Retinal pigment epithelial cell (primary cell): ENCODE measurements at regions not wholly inside any gene's neighbourhood (a gene's known extent, or its start where the extent isn't known, plus 50 kb on each side); places are given as distances from the start of the nearest gene placed in this dataset.

Experiments used
- DNase-seq: peaks from one replicate; pipeline ENCODE4 v3.0.0-alpha.2; 2010; ENCODE audit warnings: low read depth
- H3K4me3 ChIP-seq: 2 replicates; pipeline ENCODE4 v1.5.1; 2011; ENCODE audit warnings: mild to moderate bottlenecking, low read length, control low read depth, moderate library complexity
- CTCF ChIP-seq: conservative IDR thresholded peaks from 2 replicates; pipeline ENCODE4 v1.5.1; 2011; ENCODE audit warnings: low read depth, low read length, control low read depth, inconsistent platforms

DNA sequence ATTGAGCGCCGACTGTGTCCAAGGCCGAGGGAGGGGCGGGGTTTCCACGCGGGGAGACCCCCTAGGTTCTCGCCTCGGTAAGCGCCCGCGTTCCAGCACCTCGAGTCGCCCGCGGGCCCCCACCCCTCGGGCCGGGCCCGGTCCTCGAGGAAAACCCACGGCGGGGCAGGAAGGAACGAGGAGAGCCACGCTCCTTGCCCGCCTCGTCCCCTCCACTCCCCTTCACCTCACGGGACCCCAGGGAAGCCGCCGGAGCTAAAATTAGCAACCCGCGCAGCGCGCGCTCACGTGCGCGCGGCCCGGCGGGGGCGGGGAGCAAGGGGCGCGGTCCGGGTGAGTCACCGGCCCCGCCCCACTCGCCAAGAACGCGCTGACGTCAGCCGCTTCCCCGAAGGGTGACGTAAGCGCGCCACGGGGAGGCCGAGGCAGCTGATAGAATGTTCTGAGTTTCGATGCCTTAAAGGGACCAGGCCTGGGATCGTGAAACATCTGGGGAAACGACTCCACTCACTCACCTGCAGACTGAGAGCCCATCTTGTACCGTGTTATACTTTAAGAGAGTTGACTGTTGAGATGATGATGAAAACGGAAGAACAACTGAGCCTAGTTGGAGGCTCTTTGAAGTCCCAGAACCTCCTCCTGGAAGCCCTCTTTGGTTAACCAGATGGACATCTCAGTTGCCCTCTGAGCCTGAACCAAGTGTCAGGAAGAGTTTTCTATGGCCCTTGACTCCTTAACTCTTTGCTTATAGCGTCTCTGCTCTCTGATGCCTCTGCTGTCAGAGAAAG is 49.7 kb upstream of the ATF3 start:
- peak overlapping the region; percentile 57 for H3K4me3 ChIP-seq
- peak; percentile 73 for DNase-seq
- no peak for TF ChIP-seq CTCF
